Osteocyte (in vitro differentiated cells): ENCODE measurements at regions not wholly inside any gene's neighbourhood (a gene's known extent, or its start where the extent isn't known, plus 50 kb on each side); places are given as distances from the start of the nearest gene placed in this dataset.

ENCODE experiments used
- DNase-seq: peaks from one replicate; pipeline ENCODE4 v3.0.0; 2021; ENCODE audit warnings: mixed read lengths; ENCODE audit not compliant: unreplicated experiment; ENCODE audit errors: extremely low spot score
- H3K27ac Mint-ChIP-seq: one replicate; pipeline ENCODE4 v1.8.0; 2021; ENCODE audit warnings: mild to moderate bottlenecking, mixed read lengths; ENCODE audit not compliant: unreplicated experiment
- H3K27me3 Mint-ChIP-seq: one replicate; pipeline ENCODE4 v1.8.0; 2021; ENCODE audit warnings: mixed read lengths; ENCODE audit not compliant: unreplicated experiment
- H3K36me3 Mint-ChIP-seq: one replicate; pipeline ENCODE4 v1.8.0; 2021; ENCODE audit warnings: mixed read lengths; ENCODE audit not compliant: unreplicated experiment
- H3K4me1 Mint-ChIP-seq: one replicate; pipeline ENCODE4 v1.8.0; 2021; ENCODE audit warnings: mixed read lengths; ENCODE audit not compliant: unreplicated experiment
- H3K4me3 Mint-ChIP-seq: one replicate; pipeline ENCODE4 v1.8.0; 2021; ENCODE audit warnings: mild to moderate bottlenecking, moderate library complexity, mixed read lengths; ENCODE audit not compliant: unreplicated experiment
- H3K9me3 Mint-ChIP-seq: one replicate; pipeline ENCODE4 v1.8.0; 2021; ENCODE audit warnings: mixed read lengths; ENCODE audit not compliant: unreplicated experiment
- TF ChIP-seq, protein P1 (sequence below): fragments of 200-600 bp; sonication (generic); IDR thresholded peaks from 2 replicates; pipeline ENCODE4 v1.5.0; 2021; ENCODE audit warnings: antibody characterized with exemption, mild to moderate bottlenecking, moderate library complexity

DNA sequence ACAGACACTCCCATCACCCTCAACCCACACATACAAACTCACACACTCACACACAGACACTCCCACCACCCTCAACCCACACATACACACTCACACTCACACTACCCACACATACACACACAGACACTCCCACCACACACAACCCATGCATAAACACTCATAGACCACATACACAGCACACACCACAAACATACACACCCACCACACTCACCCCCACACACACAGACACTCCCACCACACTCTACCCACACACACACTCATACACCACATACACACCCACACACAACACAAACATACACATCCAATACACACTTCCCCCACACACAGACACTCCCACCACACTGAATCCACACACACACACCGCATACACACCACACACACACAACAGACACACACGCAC, 521.2 kb downstream of the TCERG1L start:
- Mint-ChIP-seq H3K9me3 (peaks cover 11% of the 10 kb centered on the region), H3K4me1 (no peaks in the 10 kb centered on the region), H3K36me3 (no peaks in the 10 kb centered on the region), H3K4me3 (no peak overlapping the region), H3K27ac (no peak overlapping the region), H3K27me3 (no peaks in the 10 kb centered on the region)
- no peak for DNase-seq
- TF ChIP-seq, protein P1, sequence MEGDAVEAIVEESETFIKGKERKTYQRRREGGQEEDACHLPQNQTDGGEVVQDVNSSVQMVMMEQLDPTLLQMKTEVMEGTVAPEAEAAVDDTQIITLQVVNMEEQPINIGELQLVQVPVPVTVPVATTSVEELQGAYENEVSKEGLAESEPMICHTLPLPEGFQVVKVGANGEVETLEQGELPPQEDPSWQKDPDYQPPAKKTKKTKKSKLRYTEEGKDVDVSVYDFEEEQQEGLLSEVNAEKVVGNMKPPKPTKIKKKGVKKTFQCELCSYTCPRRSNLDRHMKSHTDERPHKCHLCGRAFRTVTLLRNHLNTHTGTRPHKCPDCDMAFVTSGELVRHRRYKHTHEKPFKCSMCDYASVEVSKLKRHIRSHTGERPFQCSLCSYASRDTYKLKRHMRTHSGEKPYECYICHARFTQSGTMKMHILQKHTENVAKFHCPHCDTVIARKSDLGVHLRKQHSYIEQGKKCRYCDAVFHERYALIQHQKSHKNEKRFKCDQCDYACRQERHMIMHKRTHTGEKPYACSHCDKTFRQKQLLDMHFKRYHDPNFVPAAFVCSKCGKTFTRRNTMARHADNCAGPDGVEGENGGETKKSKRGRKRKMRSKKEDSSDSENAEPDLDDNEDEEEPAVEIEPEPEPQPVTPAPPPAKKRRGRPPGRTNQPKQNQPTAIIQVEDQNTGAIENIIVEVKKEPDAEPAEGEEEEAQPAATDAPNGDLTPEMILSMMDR: no peak

DNA sequence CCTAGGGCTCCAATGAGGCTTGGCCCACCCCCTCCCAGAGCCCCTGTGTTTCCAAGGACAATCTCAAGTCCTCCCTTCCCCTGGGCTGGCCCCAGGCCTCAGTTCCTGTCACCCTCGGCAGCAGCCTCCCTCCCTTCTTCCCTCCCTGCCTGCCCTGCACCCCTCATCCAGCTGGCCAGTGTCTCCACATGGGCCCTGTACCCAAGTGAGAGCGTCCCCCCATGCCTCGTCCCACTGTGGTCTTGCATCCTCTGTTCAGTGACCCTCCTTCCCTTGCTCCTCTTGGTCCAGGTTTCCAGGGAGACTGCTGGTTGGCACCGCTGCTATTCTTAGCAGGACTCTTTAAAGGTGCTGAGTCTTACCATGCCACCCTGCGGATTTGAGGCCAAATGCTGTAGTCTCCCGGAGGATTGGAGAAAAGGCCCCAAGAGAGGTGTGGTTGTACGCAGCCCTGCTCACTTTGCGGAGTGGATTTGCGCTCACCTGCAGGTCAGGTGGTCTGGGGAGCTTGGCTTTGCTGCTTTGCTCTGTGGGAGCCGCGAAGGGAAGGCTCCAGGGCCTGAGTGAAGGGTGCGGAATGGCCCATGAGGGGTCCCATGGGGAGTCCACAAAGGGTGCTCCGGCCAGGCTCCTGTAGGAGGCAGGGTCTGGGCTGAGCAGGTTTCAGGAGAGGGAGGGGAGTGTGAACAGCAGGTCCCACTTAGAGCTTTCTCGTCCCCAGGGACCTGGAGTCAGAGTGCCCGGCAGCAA, 519.2 kb downstream of the TCERG1L start:
- DNase-seq: no peak
- H3K36me3 Mint-ChIP-seq: no peaks in the 10 kb centered on the region
- no peaks in the 10 kb centered on the region for H3K27me3 Mint-ChIP-seq
- no peaks in the 10 kb centered on the region for H3K4me1 Mint-ChIP-seq
- no peak overlapping the region for H3K4me3 Mint-ChIP-seq
- H3K9me3 Mint-ChIP-seq: peaks cover 18% of the 10 kb centered on the region
- TF ChIP-seq, protein P1: no peak
- H3K27ac Mint-ChIP-seq: no peak overlapping the region

DNA sequence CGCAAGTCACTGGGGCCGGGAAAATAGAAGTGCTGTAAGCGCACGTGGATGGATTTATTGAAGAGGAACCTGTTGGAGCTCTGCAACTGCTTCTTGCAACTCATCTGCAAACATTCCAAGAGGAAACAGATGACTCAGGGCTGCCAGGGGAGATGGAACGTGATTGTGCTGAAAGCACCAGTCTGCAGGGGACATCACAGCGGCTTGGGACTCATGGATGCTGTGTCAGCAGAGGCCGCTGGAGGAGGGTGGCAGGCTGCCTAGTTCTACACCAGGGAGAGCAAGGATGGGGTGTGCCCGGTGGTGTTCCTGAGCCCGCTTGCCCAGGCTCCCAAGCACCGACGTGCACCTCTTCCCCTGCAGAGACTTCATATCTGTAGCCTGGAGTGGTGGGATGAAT, 515.7 kb downstream of the TCERG1L start:
- no peak overlapping the region for H3K4me3 Mint-ChIP-seq
- TF ChIP-seq, protein P1: no peak
- no peaks in the 10 kb centered on the region for H3K27me3 Mint-ChIP-seq
- H3K4me1 Mint-ChIP-seq: no peaks in the 10 kb centered on the region
- no peak for DNase-seq
- peaks cover 25% of the 10 kb centered on the region for H3K9me3 Mint-ChIP-seq
- no peaks in the 10 kb centered on the region for H3K36me3 Mint-ChIP-seq
- no peak overlapping the region for H3K27ac Mint-ChIP-seq

DNA sequence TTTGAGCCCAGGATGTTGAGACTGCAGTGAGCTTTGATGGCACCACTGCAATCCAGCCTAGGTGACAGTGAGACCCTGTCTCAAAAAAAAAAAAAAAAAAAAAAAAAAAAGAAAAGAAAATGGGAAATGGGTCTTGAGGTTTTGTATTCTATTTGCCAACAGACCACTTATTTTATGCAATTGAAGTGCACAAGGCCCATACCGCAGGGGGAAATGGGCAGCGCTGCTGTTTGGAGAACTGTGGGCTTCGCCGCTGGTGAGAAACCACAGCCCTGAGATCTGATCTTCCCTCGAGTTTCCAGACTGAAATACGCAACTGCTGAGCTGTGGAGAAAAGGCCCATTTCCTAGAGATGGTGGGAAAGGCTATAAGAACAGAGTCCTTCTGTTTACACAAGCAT, 512.0 kb downstream of the TCERG1L start:
- Mint-ChIP-seq H3K4me3 (no peak overlapping the region), H3K27me3 (no peaks in the 10 kb centered on the region), H3K4me1 (no peaks in the 10 kb centered on the region), H3K36me3 (no peaks in the 10 kb centered on the region), H3K27ac (no peak overlapping the region), H3K9me3 (peaks cover 23% of the 10 kb centered on the region)
- no peak for DNase-seq
- TF ChIP-seq, protein P1: no peak

DNA sequence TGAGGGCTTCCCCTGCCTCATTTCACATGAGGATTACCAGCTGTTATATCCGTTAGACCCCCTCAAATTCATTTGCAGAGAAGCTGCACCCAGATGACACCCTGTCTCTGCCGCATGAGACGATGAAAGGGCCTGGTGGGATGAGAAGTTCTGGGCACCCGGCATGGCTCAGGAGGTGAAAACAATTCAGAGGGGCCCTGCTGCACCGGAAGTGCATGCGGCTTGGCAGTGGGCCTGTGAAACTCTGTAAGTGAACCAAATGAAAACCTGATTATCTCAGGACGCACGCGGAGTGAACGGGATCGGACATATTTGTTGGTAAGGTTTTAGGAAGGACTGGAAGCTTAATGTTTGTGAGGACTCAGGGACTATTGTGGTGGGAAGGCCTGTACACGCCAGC, 511.2 kb downstream of the TCERG1L start:
- no peak overlapping the region for H3K4me3 Mint-ChIP-seq
- no peak overlapping the region for H3K27ac Mint-ChIP-seq
- peaks cover 30% of the 10 kb centered on the region for H3K9me3 Mint-ChIP-seq
- no peaks in the 10 kb centered on the region for H3K4me1 Mint-ChIP-seq
- H3K27me3 Mint-ChIP-seq: no peaks in the 10 kb centered on the region
- no peak for DNase-seq
- H3K36me3 Mint-ChIP-seq: no peaks in the 10 kb centered on the region
- TF ChIP-seq, protein P1: no peak
